Naive thymus-derived CD4-positive, alpha-beta T cell (primary cell): ENCODE measurements at regions not wholly inside any gene's neighbourhood (a gene's known extent, or its start where the extent isn't known, plus 50 kb on each side); places are given as distances from the start of the nearest gene placed in this dataset.

Source experiments
- ATAC-seq: fragments of 150-1000 bp; cut with Tn5 transposase; 2 replicates; pipeline ENCODE4 v1.10.0; 2021; ENCODE audit warnings: mild to moderate bottlenecking, moderate library complexity
- CTCF ChIA-PET: fragments of 350-600 bp; sonication (Branson Sonifier 250); formaldehyde crosslinking; loops from one replicate; lab custom pipeline; 2021; ENCODE audit warnings: antibody characterized with exemption; lab: Charles Lee
- POLR2A ChIA-PET: fragments of 350-600 bp; sonication (Branson Sonifier 250); formaldehyde crosslinking; loops from one replicate; lab custom pipeline; 2021; ENCODE audit warnings: antibody characterized with exemption, inconsistent platforms; lab: Charles Lee
- DNase-seq, 9 donors: peaks; one replicate each; pipeline versions ENCODE4 v3.0.0 to v3.0.0-alpha.2; 2020 to 2022; ENCODE audit warnings: mixed read lengths in 1 of 9
- H3K27ac ChIP-seq: one replicate; pipeline ENCODE4 v1.7.0; 2013; ENCODE audit warnings: mild to moderate bottlenecking, low read depth, low read length, moderate library complexity
- H3K27me3 ChIP-seq, 2 donors: one replicate each; pipeline ENCODE4 v1.7.0; 2013; ENCODE audit warnings: low read length in 2 of 2, mild to moderate bottlenecking in 2 of 2, moderate library complexity in 2 of 2; ENCODE audit not compliant: control insufficient read depth in 2 of 2, insufficient read depth in 2 of 2
- H3K36me3 ChIP-seq, 3 experiments: 1 replicate in 2 of 3; 2 replicates in 1 of 3; pipeline ENCODE4 v1.7.0; 2013; ENCODE audit warnings: low read length in 3 of 3, mild to moderate bottlenecking in 3 of 3, moderate library complexity in 1 of 3; ENCODE audit not compliant: insufficient read depth in 3 of 3, control insufficient read depth in 2 of 3
- H3K4me1 ChIP-seq, 2 donors: one replicate each; pipeline ENCODE4 v1.7.0; 2013; ENCODE audit warnings: low read length in 2 of 2, mild to moderate bottlenecking in 2 of 2, moderate library complexity in 1 of 2; ENCODE audit not compliant: control insufficient read depth in 2 of 2, insufficient read depth in 2 of 2
- H3K4me3 ChIP-seq: 2 replicates; pipeline ENCODE4 v1.7.0; 2013; ENCODE audit warnings: mild to moderate bottlenecking, low read length
- H3K9me3 ChIP-seq, 3 experiments: 1 replicate in 2 of 3; 2 replicates in 1 of 3; pipeline ENCODE4 v1.7.0; 2013; ENCODE audit warnings: low read length in 3 of 3; ENCODE audit not compliant: control insufficient read depth in 2 of 3
- H3K27ac Mint-ChIP-seq, 9 donors: one replicate each; pipeline ENCODE4 v1.8.0; 2020 to 2022; ENCODE audit warnings: mixed read lengths in 9 of 9, mild to moderate bottlenecking in 8 of 9, moderate library complexity in 5 of 9, inconsistent platforms in 2 of 9
- H3K27me3 Mint-ChIP-seq, 5 donors: one replicate each; pipeline ENCODE4 v1.8.0; 2021 to 2022; ENCODE audit warnings: mixed read lengths in 5 of 5, mild to moderate bottlenecking in 1 of 5
- H3K36me3 Mint-ChIP-seq, 5 donors: one replicate each; pipeline ENCODE4 v1.8.0; 2020 to 2022; ENCODE audit warnings: mixed read lengths in 5 of 5, mild to moderate bottlenecking in 3 of 5, inconsistent platforms in 1 of 5
- H3K4me1 Mint-ChIP-seq, 7 donors: one replicate each; pipeline ENCODE4 v1.8.0; 2020 to 2022; ENCODE audit warnings: mixed read lengths in 7 of 7, mild to moderate bottlenecking in 3 of 7, inconsistent platforms in 1 of 7
- H3K4me3 Mint-ChIP-seq, 10 donors: one replicate each; pipeline ENCODE4 v1.8.0; 2020 to 2022; ENCODE audit warnings: mild to moderate bottlenecking in 10 of 10, mixed read lengths in 10 of 10, moderate library complexity in 6 of 10, inconsistent platforms in 2 of 10
- H3K9me3 Mint-ChIP-seq, 11 donors: one replicate each; pipeline ENCODE4 v1.8.0; 2020 to 2022; ENCODE audit warnings: mixed read lengths in 11 of 11, mild to moderate bottlenecking in 4 of 11, inconsistent platforms in 1 of 11, moderate library complexity in 1 of 11
- intact Hi-C, 2 donors: fragments of 100-400 bp; cut with micrococcal nuclease; formaldehyde crosslinking; loops; one replicate each; pipeline ENCODE4 v1.15.1; 2023

DNA sequence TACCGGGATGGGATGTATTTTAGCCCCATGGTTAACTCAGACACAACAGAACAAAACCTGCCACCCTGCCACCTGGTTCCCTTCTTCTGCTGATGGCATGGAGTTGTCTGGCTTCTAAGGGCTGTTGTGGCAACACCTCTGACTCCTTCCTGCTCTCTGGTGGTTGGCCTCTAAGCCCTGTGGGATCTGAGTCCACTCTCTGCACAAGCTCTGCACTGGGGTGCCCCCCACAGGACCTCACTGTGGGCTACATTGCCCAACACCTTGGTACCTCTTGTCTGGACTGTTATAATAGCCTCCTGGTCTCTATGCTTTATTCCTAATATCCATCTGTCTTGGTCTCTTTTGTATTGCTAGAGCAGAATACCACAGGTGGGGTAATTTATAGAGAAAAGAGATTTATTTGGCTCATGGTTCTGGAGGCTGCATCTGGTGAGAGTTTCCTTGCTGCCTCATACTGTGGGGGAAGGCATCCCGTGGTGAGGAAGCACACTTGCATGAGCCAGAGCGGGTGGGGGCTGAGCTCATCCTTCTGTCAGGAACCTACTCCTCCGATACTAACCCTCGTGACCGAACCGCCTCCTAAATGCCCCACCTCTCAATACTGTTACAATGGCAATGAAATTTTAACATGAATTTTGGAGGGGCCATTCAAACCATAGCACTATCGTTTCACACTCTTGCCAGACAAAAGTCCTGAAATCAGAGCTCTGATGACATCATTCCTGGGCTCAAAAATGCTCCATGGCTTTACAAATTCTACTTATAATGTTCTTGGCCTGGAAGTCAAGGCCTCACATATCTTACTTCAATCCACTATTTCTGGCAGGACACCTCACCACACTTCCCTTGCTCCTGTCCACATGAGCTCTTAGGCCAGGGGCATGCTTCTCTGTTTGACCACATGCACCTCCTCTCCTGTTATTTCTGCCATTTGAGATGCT lies 127.2 kb downstream of the PAX1 start:
- no peak overlapping the region for H3K27ac ChIP-seq
- no peaks in the 10 kb centered on the region for H3K36me3 ChIP-seq
- Mint-ChIP-seq H3K9me3 (peaks cover 0 to 11% (median 3%) of the 10 kb centered on the region in 11 donors), H3K27me3 (peaks cover 0 to 9% (median 5%) of the 10 kb centered on the region in 5 donors), H3K27ac (no peak overlapping the region), H3K36me3 (no peaks in the 10 kb centered on the region), H3K4me1 (no peaks in the 10 kb centered on the region), H3K4me3 (no peak overlapping the region)
- H3K9me3 ChIP-seq, result no peaks in the 10 kb centered on the region
- no peak for ATAC-seq
- H3K4me1 ChIP-seq, result no peaks in the 10 kb centered on the region
- intact Hi-C loops, result no loop called here
- POLR2A ChIA-PET, result no interaction called here
- no peak for DNase-seq
- CTCF ChIA-PET, result no interaction called here
- no peak overlapping the region for H3K4me3 ChIP-seq
- H3K27me3 ChIP-seq, result no peaks in the 10 kb centered on the region

DNA sequence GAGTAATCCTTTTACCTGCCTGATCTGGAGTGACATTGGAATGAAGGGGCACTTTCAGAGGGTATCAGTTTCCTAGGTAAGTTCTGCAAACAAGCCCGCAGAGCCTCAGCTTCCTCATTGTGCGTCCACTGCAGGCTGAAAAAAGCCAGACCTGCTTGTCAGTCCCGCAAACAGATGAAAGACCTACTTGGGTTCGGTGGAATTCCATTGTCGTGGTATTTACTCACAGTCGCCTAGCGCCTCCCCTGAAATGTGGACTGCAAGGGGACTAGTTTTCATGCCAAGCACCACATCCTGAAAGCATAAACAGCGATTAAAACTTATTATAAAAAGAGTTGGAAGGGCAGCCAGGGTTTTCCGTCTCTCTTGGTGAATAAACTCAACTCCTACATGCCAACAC lies 121.5 kb downstream of the PAX1 start:
- H3K4me3 ChIP-seq, result no peak overlapping the region
- no peaks in the 10 kb centered on the region for H3K4me1 Mint-ChIP-seq
- H3K4me3 Mint-ChIP-seq, result no peak overlapping the region
- H3K27ac ChIP-seq, result no peak overlapping the region
- ChIA-PET CTCF (no interaction called here), POLR2A (no interaction called here)
- peaks cover 0 to 8% (median 4%) of the 10 kb centered on the region in 11 donors for H3K9me3 Mint-ChIP-seq
- H3K27ac Mint-ChIP-seq, result no peak overlapping the region
- H3K36me3 ChIP-seq, result no peaks in the 10 kb centered on the region
- intact Hi-C loops, result no loop called here
- H3K36me3 Mint-ChIP-seq, result no peaks in the 10 kb centered on the region
- ATAC-seq (no peak), DNase-seq (no peak)
- no peaks in the 10 kb centered on the region for H3K9me3 ChIP-seq
- H3K4me1 ChIP-seq, result no peaks in the 10 kb centered on the region
- H3K27me3 Mint-ChIP-seq, result peaks cover 0 to 12% (median 5%) of the 10 kb centered on the region in 5 donors
- H3K27me3 ChIP-seq, result no peaks in the 10 kb centered on the region

DNA sequence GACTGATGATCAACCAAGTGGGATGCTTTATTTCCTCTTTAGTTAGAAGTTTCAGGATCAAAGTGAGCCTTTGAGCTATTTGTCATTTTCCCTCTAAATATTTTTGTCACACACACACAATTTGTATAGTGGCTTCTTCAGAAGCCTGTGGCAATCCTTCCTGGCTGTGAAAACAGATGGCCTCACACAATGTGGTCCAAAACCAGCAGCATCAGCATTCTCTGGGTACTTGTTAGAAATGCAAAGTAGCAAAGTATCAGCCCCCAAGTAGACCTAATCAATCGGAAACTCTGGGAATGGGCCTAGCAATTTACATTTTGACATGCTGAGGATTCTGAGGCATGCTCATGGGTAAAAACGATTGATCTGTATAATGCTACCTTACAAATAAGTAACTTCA lies 115.9 kb downstream of the PAX1 start:
- Histone ChIP-seq H3K36me3 (no peaks in the 10 kb centered on the region), H3K27me3 (no peaks in the 10 kb centered on the region), H3K4me3 (no peak overlapping the region), H3K27ac (no peak overlapping the region), H3K4me1 (no peaks in the 10 kb centered on the region), H3K9me3 (no peaks in the 10 kb centered on the region)
- POLR2A ChIA-PET, result no interaction called here
- H3K36me3 Mint-ChIP-seq, result no peaks in the 10 kb centered on the region
- H3K9me3 Mint-ChIP-seq, result peaks cover 0 to 10% (median 0%) of the 10 kb centered on the region in 11 donors
- H3K4me3 Mint-ChIP-seq, result no peak overlapping the region
- no peaks in the 10 kb centered on the region for H3K4me1 Mint-ChIP-seq
- no peak overlapping the region for H3K27ac Mint-ChIP-seq
- CTCF ChIA-PET, result interaction anchor here (1.1 kb wide), 1 partner anchor 12 kb away, joined by 4 read pairs; no protein-coding TSS in a partner anchor
- DNase-seq, result no peak
- intact Hi-C loops, result no loop called here
- H3K27me3 Mint-ChIP-seq, result no peaks in the 10 kb centered on the region
- ATAC-seq, result no peak

DNA sequence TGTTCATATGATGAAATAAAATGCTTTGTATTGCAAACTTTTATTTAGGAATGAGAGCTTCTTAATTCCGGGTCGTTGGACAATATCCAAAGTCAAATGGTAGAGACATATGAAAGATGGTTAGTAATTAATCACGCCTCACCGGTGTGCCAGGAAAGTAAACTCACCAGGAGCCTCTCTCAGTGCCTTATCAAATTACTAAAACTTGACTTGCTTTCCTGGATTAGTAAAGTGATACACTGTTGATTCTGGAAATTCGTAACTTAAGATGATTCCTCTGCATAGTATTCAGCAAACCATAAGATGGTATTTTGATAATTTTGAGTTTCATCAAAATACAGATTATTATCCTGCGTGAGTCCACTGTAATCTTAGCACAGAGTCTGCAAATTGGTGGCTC lies 115.2 kb downstream of the PAX1 start:
- no peak overlapping the region for H3K27ac Mint-ChIP-seq
- ChIA-PET CTCF (no interaction called here), POLR2A (no interaction called here)
- Histone ChIP-seq H3K4me3 (no peak overlapping the region), H3K27ac (no peak overlapping the region), H3K27me3 (no peaks in the 10 kb centered on the region), H3K4me1 (no peaks in the 10 kb centered on the region), H3K9me3 (no peaks in the 10 kb centered on the region), H3K36me3 (no peaks in the 10 kb centered on the region)
- H3K9me3 Mint-ChIP-seq, result peaks cover 0 to 8% (median 0%) of the 10 kb centered on the region in 11 donors
- H3K27me3 Mint-ChIP-seq, result no peaks in the 10 kb centered on the region
- ATAC-seq, result no peak
- no peak overlapping the region for H3K4me3 Mint-ChIP-seq
- H3K36me3 Mint-ChIP-seq, result no peaks in the 10 kb centered on the region
- intact Hi-C loops, result no loop called here
- DNase-seq, result no peak
- H3K4me1 Mint-ChIP-seq, result no peaks in the 10 kb centered on the region

DNA sequence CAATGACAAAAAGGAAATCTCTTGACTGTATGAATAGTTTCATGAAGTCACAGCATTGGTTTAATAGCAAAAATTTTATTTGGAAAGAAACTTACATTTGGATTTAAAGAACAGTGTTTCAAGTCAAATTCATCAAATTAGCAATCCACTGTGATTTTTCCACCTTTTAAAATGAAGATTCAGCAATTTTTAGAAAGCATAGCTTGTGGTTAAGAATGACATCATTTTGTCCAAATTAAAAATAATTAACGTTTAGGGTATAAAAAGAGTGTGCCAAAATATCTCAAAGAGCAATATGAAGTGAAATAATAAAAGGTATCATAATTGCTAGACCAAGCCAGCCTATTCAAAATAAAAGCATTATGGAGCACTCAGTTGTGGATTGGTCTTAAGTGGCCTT lies 114.6 kb downstream of the PAX1 start:
- no peak overlapping the region for H3K27ac ChIP-seq
- no peaks in the 10 kb centered on the region for H3K27me3 ChIP-seq
- no peaks in the 10 kb centered on the region for H3K9me3 ChIP-seq
- H3K4me1 ChIP-seq, result no peaks in the 10 kb centered on the region
- Mint-ChIP-seq H3K9me3 (peaks cover 0 to 8% (median 0%) of the 10 kb centered on the region in 11 donors), H3K27me3 (no peaks in the 10 kb centered on the region), H3K4me3 (no peak overlapping the region), H3K27ac (no peak overlapping the region), H3K4me1 (no peaks in the 10 kb centered on the region), H3K36me3 (no peaks in the 10 kb centered on the region)
- intact Hi-C loops, result no loop called here
- ChIA-PET CTCF (no interaction called here), POLR2A (no interaction called here)
- no peaks in the 10 kb centered on the region for H3K36me3 ChIP-seq
- no peak for DNase-seq
- H3K4me3 ChIP-seq, result no peak overlapping the region
- no peak for ATAC-seq

DNA sequence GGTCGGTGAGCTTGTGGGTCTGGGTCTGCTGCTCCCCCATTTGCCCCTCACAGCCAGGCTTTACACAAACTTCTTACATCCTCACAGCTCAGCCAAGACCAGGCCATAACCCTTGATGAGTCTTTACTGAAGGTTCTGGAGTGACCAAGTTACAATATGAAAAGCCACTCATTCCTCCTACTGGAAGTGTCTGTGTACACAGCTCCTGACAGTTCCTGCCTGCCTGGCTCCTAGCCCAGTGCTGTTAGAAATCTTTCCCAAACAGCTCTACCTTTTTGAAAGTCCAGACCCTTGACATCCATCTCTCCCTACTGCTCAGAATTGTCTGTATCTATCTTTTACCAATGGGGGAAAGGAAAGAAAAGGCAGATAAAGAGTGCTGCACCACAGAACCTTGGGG lies 106.9 kb downstream of the PAX1 start:
- intact Hi-C loops, result no loop called here
- Mint-ChIP-seq H3K4me3 (no peak overlapping the region), H3K36me3 (peaks cover 0 to 4% (median 0%) of the 10 kb centered on the region in 5 donors), H3K27ac (no peak overlapping the region), H3K9me3 (peaks cover 0 to 12% (median 2%) of the 10 kb centered on the region in 11 donors), H3K27me3 (peaks cover 0 to 11% (median 0%) of the 10 kb centered on the region in 5 donors), H3K4me1 (no peaks in the 10 kb centered on the region)
- POLR2A ChIA-PET, result no interaction called here
- H3K36me3 ChIP-seq, result no peaks in the 10 kb centered on the region
- no peak overlapping the region for H3K4me3 ChIP-seq
- no peak overlapping the region for H3K27ac ChIP-seq
- H3K9me3 ChIP-seq, result no peaks in the 10 kb centered on the region
- ATAC-seq (no peak), DNase-seq (no peak)
- no peaks in the 10 kb centered on the region for H3K27me3 ChIP-seq
- CTCF ChIA-PET, result no interaction called here
- H3K4me1 ChIP-seq, result no peaks in the 10 kb centered on the region
